CD4-positive, alpha-beta T cell treated with Interleukin-2 at 100 ng/mL for 4 hours (primary cell): ENCODE measurements at regions not wholly inside any gene's neighbourhood (a gene's known extent, or its start where the extent isn't known, plus 50 kb on each side); places are given as distances from the start of the nearest gene placed in this dataset.

ENCODE experiments used
- DNase-seq: peaks from one replicate; pipeline ENCODE4 v3.0.0-alpha.2; 2020; ENCODE audit warnings: low spot score

DNA sequence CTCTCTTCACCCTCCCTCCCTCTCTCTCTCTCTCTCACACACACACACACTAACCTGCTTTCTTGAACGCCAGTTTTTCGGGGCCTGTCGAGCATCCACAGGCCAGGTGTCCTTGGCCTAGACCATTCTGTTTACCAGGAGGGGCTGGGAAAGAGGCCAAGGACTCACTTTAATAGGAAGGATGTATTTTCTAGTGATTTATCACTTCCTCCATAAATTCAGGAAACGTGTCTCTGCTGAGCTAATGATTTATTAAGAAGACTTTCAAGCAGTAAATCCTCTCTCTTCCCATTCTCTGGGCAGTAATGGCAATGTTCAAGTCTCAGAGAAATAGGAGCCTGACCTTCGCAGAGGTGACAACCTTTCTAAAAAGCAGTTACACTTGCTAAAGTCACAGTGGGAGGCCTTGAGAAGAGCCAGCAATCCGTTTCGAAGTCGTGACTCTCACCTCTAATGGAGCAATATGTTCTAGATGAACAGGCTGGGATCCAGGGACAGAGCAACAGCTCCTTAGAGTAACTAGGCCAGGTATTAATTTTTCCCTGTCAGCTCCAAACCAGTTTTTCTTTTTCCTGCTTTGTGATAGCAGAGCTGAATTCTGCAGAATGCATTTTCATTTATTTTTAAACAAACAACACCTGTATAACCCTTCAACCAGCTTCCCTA, 1357.5 kb upstream of the SORCS1 start:
- DNase-seq: no peak

- DNase-seq: no peak
Measured at GRCh38 chr10:108515821-108516220, 1351.3 kb upstream of the SORCS1 start.

GRCh38 chr10:108500396-108500795, 1335.9 kb upstream of the SORCS1 start:
- no peak for DNase-seq

DNA sequence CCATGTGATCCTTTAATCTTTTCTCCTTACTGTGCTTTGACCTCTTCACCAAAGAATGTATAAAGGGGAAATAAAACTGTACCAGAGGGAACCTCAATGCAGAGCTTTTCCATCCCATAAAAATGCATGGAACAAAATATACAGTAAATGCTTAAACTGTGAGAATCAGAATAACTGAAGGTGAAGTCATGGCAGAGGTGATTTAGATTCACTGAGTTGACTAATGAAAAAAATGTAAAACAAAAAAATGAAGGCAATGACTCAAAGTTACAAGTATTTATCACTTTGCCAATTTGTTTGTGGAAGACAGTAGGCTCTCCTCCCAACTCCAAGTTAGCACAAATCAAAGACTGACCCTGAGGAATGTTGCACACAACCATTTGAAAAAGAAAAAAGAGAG, 1331.6 kb upstream of the SORCS1 start:
- no peak for DNase-seq

GRCh38 chr10:108490944-108491343, 1326.4 kb upstream of the SORCS1 start:
- DNase-seq: no peak

- no peak for DNase-seq
Measured at GRCh38 chr10:108471420-108471819, 1306.9 kb upstream of the SORCS1 start.

DNA sequence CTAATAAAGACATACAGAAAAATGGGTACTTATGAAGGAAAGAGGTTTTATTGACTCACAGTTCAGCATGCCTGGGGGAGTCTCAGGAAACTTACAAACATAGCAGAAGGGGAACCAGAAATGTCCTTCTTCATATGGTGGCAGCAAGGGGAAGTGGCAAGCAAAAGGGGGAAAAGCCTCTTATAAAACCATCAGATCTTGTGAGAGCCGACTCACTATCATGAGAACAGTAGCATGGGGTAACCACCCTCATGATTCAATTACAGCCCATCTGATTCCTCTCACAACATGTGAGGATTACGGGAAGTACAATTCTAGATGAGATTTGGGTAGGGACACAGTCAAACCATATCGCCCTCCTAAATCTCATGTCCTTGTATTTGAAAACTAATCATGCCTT, 1305.4 kb upstream of the SORCS1 start:
- DNase-seq: no peak

- no peak for DNase-seq
Measured at GRCh38 chr10:108465871-108466641, 1301.5 kb upstream of the SORCS1 start.

DNA sequence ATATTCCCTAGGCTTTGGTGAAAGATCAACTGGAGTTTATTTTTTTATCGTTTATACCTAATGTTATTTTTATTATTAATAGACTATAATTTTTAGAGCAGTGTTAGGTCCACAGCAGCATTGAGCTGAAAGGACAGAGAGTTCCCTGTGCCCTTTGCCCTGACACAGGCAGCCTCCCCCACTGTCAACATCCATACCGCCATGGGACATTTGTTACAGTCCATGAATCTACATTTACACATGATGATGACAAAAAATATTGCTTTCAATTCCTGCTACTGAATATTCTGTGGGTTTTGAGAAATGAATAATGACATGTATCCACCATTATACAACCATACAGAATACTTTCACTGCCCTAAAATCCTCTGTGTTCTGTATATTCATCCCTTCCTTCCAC, 1297.5 kb upstream of the SORCS1 start:
- DNase-seq: no peak

DNA sequence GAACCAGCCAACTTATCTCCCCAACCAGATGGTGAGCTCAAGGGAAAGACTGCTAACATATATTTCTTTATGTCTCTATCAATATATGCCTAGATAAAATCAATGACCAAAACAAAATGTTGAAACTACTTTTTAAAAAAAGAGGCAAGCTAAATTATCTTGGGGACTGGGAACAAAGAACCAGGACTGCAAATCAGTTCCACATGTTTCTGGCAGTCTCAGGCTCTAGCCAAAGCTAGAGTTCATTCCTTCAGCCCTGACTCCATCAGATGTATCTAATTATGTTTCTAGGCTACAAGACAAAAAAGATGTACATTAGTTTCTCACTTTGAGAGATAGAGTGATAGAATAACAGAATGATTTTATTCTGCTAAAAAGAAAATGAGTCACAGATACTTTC, 1290.3 kb upstream of the SORCS1 start:
- no peak for DNase-seq

DNA sequence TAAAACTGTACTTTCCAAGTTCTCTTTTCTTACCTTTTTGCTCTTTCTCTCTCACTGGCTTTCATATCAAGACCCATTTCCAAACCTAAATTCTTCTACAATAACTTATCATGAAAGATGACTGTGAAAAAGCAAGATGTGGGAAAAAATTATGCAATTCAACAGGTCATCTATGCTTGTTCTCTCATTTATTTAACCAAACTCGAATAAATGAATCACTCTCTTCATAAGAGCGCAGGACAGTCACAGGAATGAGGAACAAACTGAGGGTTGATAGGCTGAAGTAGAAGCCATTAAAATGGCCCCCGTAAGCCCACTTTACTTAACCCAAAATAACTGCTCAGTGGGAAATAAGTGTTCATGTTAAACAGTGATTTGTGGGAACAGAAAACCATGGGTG, 1289.7 kb upstream of the SORCS1 start:
- DNase-seq: no peak

GRCh38 chr10:108453166-108453565, 1288.7 kb upstream of the SORCS1 start:
- DNase-seq: no peak

DNA sequence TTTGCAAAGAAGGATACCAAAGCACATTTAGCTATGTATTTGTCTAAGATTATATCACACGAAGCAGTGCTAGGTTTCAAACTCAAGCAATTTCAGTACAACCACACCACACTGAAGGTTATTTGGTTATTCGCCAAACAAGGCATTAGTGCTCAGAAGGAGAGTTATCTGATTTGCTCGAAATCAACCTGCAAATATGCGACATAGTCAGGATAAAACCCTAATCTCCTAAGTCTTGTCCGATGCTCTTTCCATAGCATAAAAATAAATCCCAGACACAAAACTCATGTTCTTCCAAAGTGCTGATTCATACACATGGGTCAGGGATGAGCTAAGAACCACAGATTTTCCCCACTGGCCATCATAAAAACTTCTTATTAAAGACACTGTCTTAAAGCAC, 1288.0 kb upstream of the SORCS1 start:
- DNase-seq: no peak

DNA sequence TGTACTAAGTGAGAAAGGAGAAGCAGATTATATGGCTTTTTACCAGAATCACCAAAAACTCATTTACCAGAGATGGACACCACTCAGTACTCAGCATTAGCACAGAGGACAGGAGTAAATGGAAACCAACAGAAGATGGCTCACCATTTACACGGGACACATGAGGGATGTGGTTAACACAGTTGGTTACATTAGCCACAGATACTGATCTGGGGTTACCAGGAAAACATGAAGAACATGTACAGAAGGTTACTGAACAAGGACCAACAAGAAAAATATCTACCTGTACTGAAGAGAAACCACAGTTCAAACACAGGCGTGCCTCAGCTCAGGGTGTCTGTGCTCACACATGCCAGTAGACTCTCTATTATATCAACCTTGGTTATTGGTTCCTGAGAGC, 1285.8 kb upstream of the SORCS1 start:
- no peak for DNase-seq

DNA sequence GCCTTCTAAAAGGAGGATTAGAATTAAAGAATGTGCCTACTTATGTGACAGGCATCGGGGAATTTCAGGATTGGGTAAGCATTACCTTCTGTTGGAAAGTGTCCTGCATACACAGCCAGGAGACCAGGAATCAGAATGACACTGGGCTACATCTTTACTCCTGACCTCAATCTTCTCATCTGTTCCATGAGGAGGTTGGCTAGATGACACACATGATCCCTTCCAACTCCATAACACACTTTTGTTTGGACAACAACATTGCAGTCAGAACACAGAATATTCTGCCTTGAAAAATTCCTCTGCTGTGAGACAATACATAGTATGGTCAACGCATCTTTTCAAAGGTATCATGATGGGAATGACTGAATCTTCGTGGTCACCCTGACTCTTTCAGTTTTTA, 1281.2 kb upstream of the SORCS1 start:
- DNase-seq: no peak

GRCh38 chr10:108443636-108444035, 1279.1 kb upstream of the SORCS1 start:
- DNase-seq: no peak

DNA sequence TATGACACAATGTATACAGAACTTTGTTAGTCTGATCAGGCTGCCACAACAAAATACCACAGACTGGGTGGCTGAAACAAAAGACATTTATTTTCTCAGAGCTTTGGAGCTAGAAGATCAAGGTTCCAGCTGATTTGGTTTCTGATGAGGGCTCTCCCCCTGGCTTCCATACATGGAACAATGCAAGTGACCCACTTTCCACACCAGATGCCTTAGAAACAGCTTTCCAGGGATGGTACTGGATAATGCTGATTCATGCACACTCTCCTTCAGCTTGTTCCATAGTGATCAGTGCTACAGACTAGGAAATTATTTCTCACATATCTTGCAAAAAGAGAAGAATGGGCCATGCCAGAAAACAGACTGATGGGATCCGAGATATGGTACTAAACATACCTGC, 1274.9 kb upstream of the SORCS1 start:
- DNase-seq: no peak

DNA sequence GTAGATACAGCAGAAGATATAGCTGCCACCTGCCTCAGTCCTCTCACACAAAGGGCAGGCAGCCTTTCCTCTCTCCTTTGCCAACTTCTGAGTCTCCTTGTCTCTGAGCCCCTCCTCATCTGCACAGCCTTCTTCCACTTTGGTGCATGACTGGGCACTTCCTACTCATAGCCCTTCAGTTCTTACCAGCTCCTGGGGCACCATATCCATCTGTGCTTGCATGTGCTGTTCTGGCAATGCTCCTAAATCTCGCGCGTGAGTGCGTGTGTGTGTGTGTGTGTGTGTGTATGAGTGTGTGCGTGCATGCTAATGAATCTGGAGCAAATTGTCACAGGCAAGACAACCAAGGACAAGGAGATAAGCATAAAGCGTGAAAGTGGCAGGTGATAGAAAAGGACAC, 1271.6 kb upstream of the SORCS1 start:
- DNase-seq: no peak

DNA sequence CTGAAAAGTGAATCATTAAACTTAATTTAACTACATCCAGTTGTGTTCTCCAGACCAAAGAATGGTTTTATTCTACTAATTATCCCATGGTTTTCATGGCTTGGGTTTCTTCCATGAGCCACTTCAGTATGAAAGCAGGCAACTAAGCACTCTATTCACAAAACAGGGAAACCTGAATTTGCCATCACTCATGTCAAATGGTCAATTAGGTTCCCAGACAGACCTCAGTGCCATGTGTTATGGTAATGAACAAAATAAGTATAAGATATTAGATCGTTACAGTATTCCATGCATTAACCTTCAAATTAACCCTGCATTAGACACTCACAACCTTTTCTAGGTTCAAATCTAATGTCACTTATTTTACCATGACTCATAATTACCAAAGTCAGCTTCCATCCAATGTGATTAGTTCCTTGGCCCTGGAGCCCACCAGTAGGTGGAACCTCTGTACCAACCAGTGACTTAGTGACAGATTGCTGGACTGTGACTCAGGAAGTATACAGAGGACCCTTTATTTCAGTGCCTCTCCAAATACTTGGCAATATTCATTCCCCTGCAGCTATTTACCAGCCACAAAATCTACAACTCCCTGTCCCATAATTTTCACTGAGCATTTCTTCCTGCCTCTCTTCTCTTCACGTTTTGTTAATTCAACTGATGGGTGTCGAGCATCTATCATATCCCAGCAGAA, 1270.2 kb upstream of the SORCS1 start:
- DNase-seq: no peak

DNA sequence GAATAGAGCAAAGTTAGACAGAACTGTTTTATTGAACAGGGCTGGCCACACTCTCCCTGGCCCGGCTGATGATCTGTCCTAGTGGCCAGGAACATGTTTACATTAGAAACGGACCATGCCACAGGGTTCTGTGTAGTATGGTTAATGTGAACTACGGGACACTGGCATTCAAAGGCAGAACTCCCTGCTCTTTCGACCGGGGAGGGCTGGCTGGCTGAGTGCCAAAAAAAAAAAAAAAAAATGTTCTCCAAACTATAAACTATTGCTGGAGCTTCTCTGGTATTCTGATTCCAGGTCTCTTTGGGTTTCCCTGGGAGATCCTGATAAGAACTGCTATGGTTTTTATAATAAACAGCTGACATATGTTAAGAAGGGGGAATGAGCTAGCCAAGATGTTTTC, 1262.6 kb upstream of the SORCS1 start:
- no peak for DNase-seq

DNA sequence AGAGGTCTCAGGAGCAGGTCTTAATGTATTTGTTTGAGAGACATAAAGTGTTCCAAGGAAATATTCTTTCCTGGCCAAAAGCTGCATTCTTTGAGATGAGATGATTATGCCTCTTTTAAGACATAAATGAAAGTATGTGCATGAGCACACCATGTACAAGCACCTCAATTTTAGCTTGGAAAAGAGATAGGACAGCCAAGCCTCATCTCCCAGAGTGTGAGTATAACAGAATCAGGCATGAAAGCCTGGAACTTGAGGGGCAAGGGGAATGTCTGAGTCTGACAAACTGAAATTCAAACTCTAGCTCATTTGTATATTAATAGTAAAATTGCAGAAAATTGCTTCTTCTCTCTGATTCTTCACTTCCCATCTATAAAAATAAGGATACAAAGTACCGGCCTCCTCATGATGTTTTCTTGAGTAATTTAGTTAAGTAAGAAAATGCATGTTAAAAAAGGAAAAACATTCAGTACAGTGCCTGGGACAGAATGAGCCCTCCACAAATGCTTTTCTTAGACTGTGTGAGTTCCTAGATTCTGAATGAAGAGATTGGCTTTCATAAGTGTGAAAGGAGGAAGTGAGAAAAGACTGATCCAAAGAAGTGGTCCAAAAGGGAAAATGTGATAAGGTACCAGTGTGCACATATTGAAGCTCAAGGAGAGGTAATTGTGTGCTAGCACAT, 1260.9 kb upstream of the SORCS1 start:
- no peak for DNase-seq

DNA sequence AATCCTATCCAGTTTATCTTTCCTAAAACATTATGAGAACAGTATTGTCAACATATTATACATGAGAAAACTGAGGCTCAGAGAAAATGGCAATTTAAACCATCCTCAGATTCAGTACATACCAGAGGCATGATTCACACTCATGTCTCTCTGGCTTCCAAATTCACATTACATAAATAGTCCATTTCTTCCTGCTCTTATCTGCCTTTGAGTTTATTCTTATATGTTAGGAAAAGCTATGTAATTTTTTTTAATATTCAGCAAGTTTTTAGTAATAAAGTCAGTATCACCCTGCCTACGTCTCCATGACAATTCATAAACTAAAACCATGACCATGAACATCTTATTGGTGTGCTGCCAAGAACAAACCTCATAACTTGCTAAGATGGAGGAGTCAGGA, 1260.2 kb upstream of the SORCS1 start:
- DNase-seq: no peak

GRCh38 chr10:108422286-108422685, 1257.8 kb upstream of the SORCS1 start:
- DNase-seq: no peak
